HG02623 (cell line): ENCODE measurements at regions not wholly inside any gene's neighbourhood (a gene's known extent, or its start where the extent isn't known, plus 50 kb on each side); places are given as distances from the start of the nearest gene placed in this dataset.
"Not testable (repeated sequence)": the region's sequence is repeated elsewhere in the genome, so short reads cannot be mapped to it uniquely, and the experiment has no call there.

Source experiments
- ATAC-seq: cut with Tn5 transposase; IDR thresholded peaks from one replicate; pipeline ENCODE4 v1.9.1; 2021; ENCODE audit warnings: moderate library complexity; ENCODE audit not compliant: unreplicated experiment

GRCh38 chr10:2589196-2589595 lies 478.2 kb upstream of the PFKP start:
- ATAC-seq = no peak

- no peak for ATAC-seq
Measured at GRCh38 chr10:2584385-2584784, 483.0 kb upstream of the PFKP start.

GRCh38 chr10:2576892-2577291 lies 490.5 kb upstream of the PFKP start:
- ATAC-seq = no peak

- no peak for ATAC-seq
Measured at GRCh38 chr10:2575460-2575859, 491.9 kb upstream of the PFKP start.

- no peak for ATAC-seq
Measured at GRCh38 chr10:2572611-2573010, 494.7 kb upstream of the PFKP start.

GRCh38 chr10:2556883-2557282 lies 510.5 kb upstream of the PFKP start:
- ATAC-seq = peak; percentile 52

- no peak for ATAC-seq
Measured at GRCh38 chr10:2548071-2548470, 519.3 kb upstream of the PFKP start.

- no peak for ATAC-seq
Measured at GRCh38 chr10:2547606-2548005, 519.7 kb upstream of the PFKP start.

GRCh38 chr10:2546894-2547293 lies 520.5 kb upstream of the PFKP start:
- ATAC-seq = not testable (repeated sequence)

GRCh38 chr10:2543974-2544373 lies 523.4 kb upstream of the PFKP start:
- no peak for ATAC-seq

- no peak for ATAC-seq
Measured at GRCh38 chr10:2543142-2543886, 524.0 kb upstream of the PFKP start.

- ATAC-seq = no peak
Measured at GRCh38 chr10:2541176-2541575, 526.2 kb upstream of the PFKP start.

GRCh38 chr10:2529945-2530344 lies 537.4 kb upstream of the PFKP start:
- ATAC-seq = no peak

GRCh38 chr10:2525781-2526180 lies 541.6 kb upstream of the PFKP start:
- no peak for ATAC-seq

GRCh38 chr10:2519139-2519538 lies 548.2 kb upstream of the PFKP start:
- ATAC-seq = no peak

- no peak for ATAC-seq
Measured at GRCh38 chr10:2509081-2509531, 558.2 kb upstream of the PFKP start.

GRCh38 chr10:2501366-2501940 lies 565.9 kb upstream of the PFKP start:
- not testable (repeated sequence) for ATAC-seq

GRCh38 chr10:2494399-2494798 lies 572.9 kb upstream of the PFKP start:
- no peak for ATAC-seq

GRCh38 chr10:2488446-2489005 lies 578.8 kb upstream of the PFKP start:
- no peak for ATAC-seq

- no peak for ATAC-seq
Measured at GRCh38 chr10:2487921-2488320, 579.4 kb upstream of the PFKP start.

GRCh38 chr10:2478656-2479055 lies 588.7 kb upstream of the PFKP start:
- no peak for ATAC-seq

GRCh38 chr10:2476812-2477553 lies 590.4 kb upstream of the PFKP start:
- ATAC-seq = no peak
